Endodermal cell (in vitro differentiated cells): ENCODE measurements at regions not wholly inside any gene's neighbourhood (a gene's known extent, or its start where the extent isn't known, plus 50 kb on each side); places are given as distances from the start of the nearest gene placed in this dataset.

Experiments used
- DNase-seq: peaks from one replicate; pipeline ENCODE4 v3.0.0-alpha.2; 2017
- H3K27ac ChIP-seq: 2 replicates; pipeline ENCODE4 v1.5.1; 2013; ENCODE audit warnings: mild to moderate bottlenecking, low read depth, low read length, moderate library complexity
- H3K27me3 ChIP-seq: 2 replicates; pipeline ENCODE4 v1.6.1; 2013; ENCODE audit warnings: mild to moderate bottlenecking, low read length, moderate library complexity; ENCODE audit not compliant: insufficient read depth, control insufficient read depth, poor library complexity, severe bottlenecking
- H3K36me3 ChIP-seq: 2 replicates; pipeline ENCODE4 v1.7.0; 2013; ENCODE audit warnings: mild to moderate bottlenecking, low read length, moderate library complexity; ENCODE audit not compliant: control insufficient read depth, insufficient read depth
- H3K4me1 ChIP-seq: one replicate; pipeline ENCODE4 v1.7.0; 2013; ENCODE audit warnings: low read length; ENCODE audit not compliant: control insufficient read depth, insufficient read depth
- H3K4me3 ChIP-seq: 2 replicates; pipeline ENCODE4 v1.5.1; 2013; ENCODE audit warnings: mild to moderate bottlenecking, low read length, moderate library complexity
- H3K9ac ChIP-seq: 2 replicates; pipeline ENCODE4 v1.6.1; 2013; ENCODE audit warnings: mild to moderate bottlenecking, low read length, moderate library complexity; ENCODE audit not compliant: poor library complexity, severe bottlenecking; ENCODE audit errors: extremely low read depth
- H3K9me3 ChIP-seq: 2 replicates; pipeline ENCODE4 v1.6.1; 2013; ENCODE audit warnings: mild to moderate bottlenecking, low read length, moderate library complexity; ENCODE audit not compliant: control insufficient read depth
- H3K27ac Mint-ChIP-seq: 2 replicates; pipeline ENCODE4 v1.8.0; 2020; ENCODE audit warnings: mixed read lengths
- H3K27me3 Mint-ChIP-seq: 2 replicates; pipeline ENCODE4 v1.8.0; 2021; ENCODE audit warnings: mild to moderate bottlenecking, mixed read lengths; ENCODE audit not compliant: insufficient read depth
- H3K36me3 Mint-ChIP-seq: 2 replicates; pipeline ENCODE4 v1.8.0; 2020; ENCODE audit warnings: low read depth, mixed read lengths
- H3K4me1 Mint-ChIP-seq: 2 replicates; pipeline ENCODE4 v1.8.0; 2020; ENCODE audit warnings: mixed read lengths
- H3K4me3 Mint-ChIP-seq: 2 replicates; pipeline ENCODE4 v1.8.0; 2020; ENCODE audit warnings: mild to moderate bottlenecking, moderate library complexity, mixed read lengths
- H3K9me3 Mint-ChIP-seq: 2 replicates; pipeline ENCODE4 v1.8.0; 2020; ENCODE audit warnings: mild to moderate bottlenecking, mixed read lengths
- WGBS, 2 experiments: methylation state at CpG; one replicate each; pipeline versions ENCODE4 v1.1.5 to v1.1.7; 2013; ENCODE audit warnings: missing lambda C conversion rate in 2 of 2, mixed read lengths in 1 of 2; ENCODE audit not compliant: insufficient coverage in 1 of 2, insufficient read length in 1 of 2; 5-methylcytosine and 5-hydroxymethylcytosine counted together
- TF ChIP-seq, protein P1 (sequence below): fragments of 200-600 bp; sonication (generic); conservative IDR thresholded peaks from 2 replicates; pipeline ENCODE4 v1.5.0; 2021; ENCODE audit warnings: antibody characterized with exemption, mild to moderate bottlenecking

DNA sequence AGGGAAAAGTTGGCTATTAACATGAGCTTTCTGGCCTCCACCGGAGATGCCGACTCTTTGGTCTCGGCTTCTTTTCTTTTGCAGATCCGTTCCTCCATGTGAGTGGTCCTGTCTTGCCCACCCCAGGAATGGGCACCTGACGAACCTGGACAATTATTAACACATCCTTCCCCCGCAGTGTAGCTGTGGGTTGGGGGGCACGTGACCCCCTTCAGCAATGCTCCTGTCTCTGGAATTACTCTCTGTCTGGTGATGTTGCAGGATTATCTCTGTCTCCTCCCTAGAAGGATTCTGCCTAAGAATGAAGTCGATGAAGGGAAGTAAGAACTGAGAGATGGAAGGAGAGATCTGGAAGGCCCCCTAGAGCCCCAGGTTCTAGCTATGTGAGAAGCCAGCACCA is 115.2 kb upstream of the NPAS2 start:
- H3K36me3 Mint-ChIP-seq = no peaks in the 10 kb centered on the region
- Histone ChIP-seq H3K4me1 (no peaks in the 10 kb centered on the region), H3K27me3 (no peaks in the 10 kb centered on the region), H3K9ac (no peak overlapping the region), H3K36me3 (no peaks in the 10 kb centered on the region), H3K4me3 (no peak overlapping the region), H3K27ac (no peak overlapping the region), H3K9me3 (no peaks in the 10 kb centered on the region)
- H3K4me3 Mint-ChIP-seq = no peak overlapping the region
- H3K9me3 Mint-ChIP-seq = peaks cover 4% of the 10 kb centered on the region
- DNase-seq = no peak
- WGBS, 2 experiments = 89% methylated on average over 8 of the region's 8 CpGs; no CpG with 5 or more reads in 1 of the 2 experiments
- H3K27ac Mint-ChIP-seq = no peak overlapping the region
- no peaks in the 10 kb centered on the region for H3K4me1 Mint-ChIP-seq
- H3K27me3 Mint-ChIP-seq = no peaks in the 10 kb centered on the region
- TF ChIP-seq, protein P1, sequence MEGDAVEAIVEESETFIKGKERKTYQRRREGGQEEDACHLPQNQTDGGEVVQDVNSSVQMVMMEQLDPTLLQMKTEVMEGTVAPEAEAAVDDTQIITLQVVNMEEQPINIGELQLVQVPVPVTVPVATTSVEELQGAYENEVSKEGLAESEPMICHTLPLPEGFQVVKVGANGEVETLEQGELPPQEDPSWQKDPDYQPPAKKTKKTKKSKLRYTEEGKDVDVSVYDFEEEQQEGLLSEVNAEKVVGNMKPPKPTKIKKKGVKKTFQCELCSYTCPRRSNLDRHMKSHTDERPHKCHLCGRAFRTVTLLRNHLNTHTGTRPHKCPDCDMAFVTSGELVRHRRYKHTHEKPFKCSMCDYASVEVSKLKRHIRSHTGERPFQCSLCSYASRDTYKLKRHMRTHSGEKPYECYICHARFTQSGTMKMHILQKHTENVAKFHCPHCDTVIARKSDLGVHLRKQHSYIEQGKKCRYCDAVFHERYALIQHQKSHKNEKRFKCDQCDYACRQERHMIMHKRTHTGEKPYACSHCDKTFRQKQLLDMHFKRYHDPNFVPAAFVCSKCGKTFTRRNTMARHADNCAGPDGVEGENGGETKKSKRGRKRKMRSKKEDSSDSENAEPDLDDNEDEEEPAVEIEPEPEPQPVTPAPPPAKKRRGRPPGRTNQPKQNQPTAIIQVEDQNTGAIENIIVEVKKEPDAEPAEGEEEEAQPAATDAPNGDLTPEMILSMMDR = no peak

GRCh38 chr2:100707016-100707947 is 112.7 kb upstream of the NPAS2 start:
- Histone ChIP-seq H3K27ac (no peak overlapping the region), H3K4me1 (no peaks in the 10 kb centered on the region), H3K9ac (no peak overlapping the region), H3K4me3 (no peak overlapping the region), H3K27me3 (no peaks in the 10 kb centered on the region), H3K36me3 (no peaks in the 10 kb centered on the region), H3K9me3 (no peaks in the 10 kb centered on the region)
- no peaks in the 10 kb centered on the region for H3K36me3 Mint-ChIP-seq
- TF ChIP-seq, protein P1 = no peak
- no peak for DNase-seq
- H3K4me3 Mint-ChIP-seq = no peak overlapping the region
- 87 to 90% methylated on average over 15 to 21 of the region's 21 CpGs for WGBS, 2 experiments
- no peaks in the 10 kb centered on the region for H3K9me3 Mint-ChIP-seq
- H3K4me1 Mint-ChIP-seq = no peaks in the 10 kb centered on the region
- no peaks in the 10 kb centered on the region for H3K27me3 Mint-ChIP-seq
- H3K27ac Mint-ChIP-seq = no peak overlapping the region

DNA sequence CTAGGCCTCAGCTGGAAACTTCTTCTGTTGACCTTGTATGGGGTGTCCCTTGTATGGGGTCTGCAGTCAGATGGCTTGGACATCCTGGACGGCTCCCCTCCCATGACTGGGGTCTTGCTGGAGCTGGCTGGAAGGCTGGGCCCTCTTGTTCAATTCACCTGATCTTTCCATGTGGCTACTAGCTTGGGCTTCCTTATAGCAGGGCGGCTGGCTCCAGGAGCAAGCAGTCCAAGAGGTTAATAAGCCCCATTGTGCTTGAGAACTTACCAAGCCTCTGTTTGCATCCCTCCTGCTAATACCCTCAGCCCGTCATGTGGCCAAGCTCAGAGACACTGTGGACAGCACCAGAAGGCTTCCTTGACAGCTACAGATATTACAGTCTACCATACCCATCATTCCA is 111.6 kb upstream of the NPAS2 start:
- Histone ChIP-seq H3K36me3 (no peaks in the 10 kb centered on the region), H3K27me3 (no peaks in the 10 kb centered on the region), H3K9me3 (no peaks in the 10 kb centered on the region), H3K4me1 (no peaks in the 10 kb centered on the region), H3K4me3 (no peak overlapping the region), H3K9ac (no peak overlapping the region), H3K27ac (no peak overlapping the region)
- H3K27ac Mint-ChIP-seq = no peak overlapping the region
- H3K27me3 Mint-ChIP-seq = no peaks in the 10 kb centered on the region
- TF ChIP-seq, protein P1 = no peak
- DNase-seq = peak; percentile 8
- H3K36me3 Mint-ChIP-seq = no peaks in the 10 kb centered on the region
- H3K4me1 Mint-ChIP-seq = no peaks in the 10 kb centered on the region
- H3K9me3 Mint-ChIP-seq = no peaks in the 10 kb centered on the region
- no peak overlapping the region for H3K4me3 Mint-ChIP-seq
- 50 to 61% methylated on average over 2 to 3 of the region's 3 CpGs for WGBS, 2 experiments
